NOMO-1 treated with DMSO at 0.1 percent for 48 hours (cell line): ENCODE measurements at regions not wholly inside any gene's neighbourhood (a gene's known extent, or its start where the extent isn't known, plus 50 kb on each side); places are given as distances from the start of the nearest gene placed in this dataset.
"Not testable (repeated sequence)": the region's sequence is repeated elsewhere in the genome, so short reads cannot be mapped to it uniquely, and the experiment has no call there.

ENCODE experiments used
- DNase-seq: peaks from one replicate; lab custom pipeline; 2025; ENCODE audit not compliant: unreplicated experiment; lab: John Stamatoyannopoulos, UW

DNA sequence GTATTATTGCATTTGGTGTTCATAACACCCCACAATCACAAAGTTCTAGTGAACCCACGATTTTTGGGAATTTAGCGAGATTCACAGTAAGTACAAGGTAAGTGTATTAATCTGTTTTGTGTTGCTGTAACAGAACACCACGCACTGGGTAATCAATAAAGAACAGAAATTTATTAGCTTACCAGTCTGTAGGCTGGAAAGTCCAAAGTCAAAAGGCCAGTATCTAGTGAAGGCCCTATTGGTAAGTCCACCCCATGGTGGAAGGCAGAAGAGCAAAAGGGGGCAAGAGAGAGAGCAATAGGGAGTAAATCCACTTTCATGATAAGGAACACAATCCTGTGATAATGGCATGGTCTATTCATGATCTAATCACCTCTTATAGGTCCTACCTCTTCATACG lies 190.3 kb upstream of the KCNMB2 start:
- DNase-seq = no peak

- DNase-seq = not testable (repeated sequence)
These were observed 187.5 kb upstream of the KCNMB2 start for GRCh38 chr3:178348561-178349217.

DNA sequence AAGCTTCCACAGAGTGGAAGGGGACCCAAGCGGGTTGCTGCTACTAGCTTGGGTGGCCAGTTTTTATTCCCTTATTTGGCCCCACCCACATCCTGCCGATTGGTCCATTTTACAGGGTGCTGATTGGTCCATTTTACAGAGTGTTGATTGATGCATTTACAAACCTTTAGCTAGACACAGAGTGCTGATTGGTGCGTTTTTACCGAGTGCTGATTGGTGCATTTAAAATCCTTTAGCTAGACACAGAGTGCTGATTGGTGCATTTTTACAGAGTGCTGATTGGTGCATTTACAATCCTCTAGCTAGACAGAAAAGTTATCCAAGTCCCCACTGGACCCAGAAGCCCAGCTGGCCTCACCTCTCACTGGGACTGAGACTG lies 187.0 kb upstream of the KCNMB2 start:
- DNase-seq = not testable (repeated sequence)

DNA sequence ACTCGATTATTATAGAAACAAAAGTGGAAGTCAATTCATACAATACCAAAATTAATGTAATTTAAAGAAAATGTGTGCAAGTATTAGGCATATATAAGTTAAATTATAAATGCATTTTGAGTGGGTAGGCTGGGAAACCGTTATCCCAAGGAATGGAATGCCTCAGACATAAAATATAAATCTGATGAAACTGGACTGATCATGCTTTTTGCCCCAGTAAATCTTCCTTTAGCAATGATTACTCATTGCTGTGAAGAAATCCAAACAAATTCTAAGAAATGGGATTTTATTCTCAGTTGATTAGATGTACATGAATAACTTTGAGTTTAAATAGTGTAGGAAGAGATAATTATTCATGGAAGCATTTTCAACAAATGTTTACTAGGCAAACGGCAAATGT lies 185.5 kb upstream of the KCNMB2 start:
- no peak for DNase-seq

DNA sequence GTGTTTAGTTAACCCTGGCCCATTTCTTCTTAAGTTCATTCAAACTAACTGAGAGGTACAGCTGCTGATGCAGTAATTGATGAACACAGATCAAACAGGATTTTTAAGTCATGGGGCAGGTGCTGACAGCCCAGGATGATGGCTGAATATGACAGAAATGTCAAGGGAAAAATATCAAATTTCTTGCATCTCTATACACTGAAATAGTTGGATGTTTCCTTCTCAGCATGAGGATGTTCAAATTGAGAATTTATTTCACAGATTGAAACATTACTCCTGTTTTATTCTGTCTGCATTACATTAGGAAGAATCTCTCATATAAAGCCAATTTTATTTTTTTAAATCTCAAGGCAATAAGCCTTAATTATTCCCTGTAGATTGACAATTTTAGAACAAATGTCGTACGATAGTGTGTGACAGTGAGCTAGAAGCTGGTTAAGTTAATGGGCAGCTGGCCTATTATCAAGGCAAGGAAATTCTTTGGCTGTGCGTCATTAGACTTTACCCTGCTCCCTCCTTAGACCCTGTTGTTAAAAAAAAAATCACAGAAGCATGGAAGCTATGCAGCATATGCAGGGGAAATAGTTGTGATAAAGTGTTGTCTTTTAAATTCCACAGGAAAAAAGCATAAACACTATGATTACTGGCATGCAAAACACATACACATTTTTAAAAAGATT lies 183.8 kb upstream of the KCNMB2 start:
- DNase-seq = no peak

DNA sequence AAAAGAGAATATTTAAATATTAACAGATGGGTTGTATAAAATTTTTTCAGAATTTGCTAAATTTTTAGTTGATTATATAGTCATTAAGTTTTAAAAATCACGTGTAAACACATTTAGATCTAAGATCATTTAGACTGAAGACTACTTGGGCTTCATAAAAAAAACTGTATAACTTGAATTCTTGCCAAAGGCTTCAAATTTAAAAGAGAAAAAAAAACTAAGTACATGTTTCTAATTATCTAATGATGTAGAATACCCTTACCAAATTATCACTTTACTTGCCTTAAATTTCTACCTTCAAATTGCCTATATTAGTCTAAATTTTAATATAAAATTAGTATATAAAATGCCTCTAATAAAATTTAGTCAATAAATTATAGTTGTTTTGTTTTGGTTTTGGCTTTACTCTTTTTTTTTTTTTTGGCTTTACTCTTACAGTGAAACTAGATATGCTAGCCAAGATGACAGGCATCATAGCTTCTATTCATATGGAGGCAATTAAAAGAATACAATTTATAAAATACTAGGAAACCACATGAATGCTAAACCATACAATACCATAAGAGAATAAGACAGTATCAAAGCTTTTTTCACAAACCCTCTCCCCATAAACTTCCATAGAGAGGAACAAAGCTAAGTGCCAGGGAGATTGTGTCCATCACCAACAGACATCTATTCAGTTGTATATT lies 183.1 kb upstream of the KCNMB2 start:
- DNase-seq = no peak

- no peak for DNase-seq
These were observed 176.5 kb upstream of the KCNMB2 start for GRCh38 chr3:178359728-178360127.

- not testable (repeated sequence) for DNase-seq
These were observed 173.2 kb upstream of the KCNMB2 start for GRCh38 chr3:178363048-178363447.

GRCh38 chr3:178367817-178368617 lies 168.2 kb upstream of the KCNMB2 start:
- no peak for DNase-seq

GRCh38 chr3:178369006-178369405 lies 167.2 kb upstream of the KCNMB2 start:
- no peak for DNase-seq

- DNase-seq = no peak
These were observed 166.4 kb upstream of the KCNMB2 start for GRCh38 chr3:178369811-178370210.

DNA sequence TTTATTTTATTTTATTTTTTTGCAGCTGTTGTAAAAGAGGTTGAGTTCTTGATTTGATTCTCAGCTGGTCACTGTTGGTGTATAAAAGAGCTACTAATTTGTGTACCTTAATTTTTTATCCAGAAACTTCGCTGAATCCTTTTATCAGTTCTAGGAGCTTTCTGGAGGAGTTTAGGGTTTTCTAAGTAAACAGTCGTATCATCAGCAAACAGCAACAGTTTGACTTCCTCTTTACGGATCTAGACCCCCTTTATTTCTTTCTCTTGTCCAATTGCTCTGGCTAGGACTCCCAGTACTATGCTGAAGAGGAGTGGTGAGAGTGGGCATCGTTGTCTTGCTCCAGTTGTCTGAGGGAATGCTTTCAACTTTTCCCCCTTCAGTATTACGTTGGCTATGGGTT lies 165.8 kb upstream of the KCNMB2 start:
- DNase-seq = no peak

DNA sequence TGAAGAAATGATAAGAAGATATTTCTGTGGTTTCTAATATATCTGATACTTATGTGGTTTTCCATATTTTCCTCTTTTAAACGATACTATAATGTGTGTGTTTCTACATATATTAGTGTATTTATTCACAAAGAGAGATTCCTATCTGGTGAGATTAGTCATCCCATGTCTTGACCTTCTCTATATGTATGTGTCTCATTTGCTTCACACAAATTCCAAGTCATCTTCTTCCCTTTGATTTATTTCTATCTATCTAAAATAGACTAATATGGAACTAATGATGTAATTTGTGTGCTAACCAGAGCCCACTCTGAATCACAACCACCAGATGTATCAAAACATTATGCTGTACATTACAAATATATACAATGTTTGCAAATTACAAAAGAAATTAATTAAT lies 154.7 kb upstream of the KCNMB2 start:
- DNase-seq = no peak

GRCh38 chr3:178381971-178382448 lies 154.2 kb upstream of the KCNMB2 start:
- no peak for DNase-seq

- DNase-seq = no peak
These were observed 153.7 kb upstream of the KCNMB2 start for GRCh38 chr3:178382449-178383061.

GRCh38 chr3:178384321-178385230 lies 151.7 kb upstream of the KCNMB2 start:
- no peak for DNase-seq

DNA sequence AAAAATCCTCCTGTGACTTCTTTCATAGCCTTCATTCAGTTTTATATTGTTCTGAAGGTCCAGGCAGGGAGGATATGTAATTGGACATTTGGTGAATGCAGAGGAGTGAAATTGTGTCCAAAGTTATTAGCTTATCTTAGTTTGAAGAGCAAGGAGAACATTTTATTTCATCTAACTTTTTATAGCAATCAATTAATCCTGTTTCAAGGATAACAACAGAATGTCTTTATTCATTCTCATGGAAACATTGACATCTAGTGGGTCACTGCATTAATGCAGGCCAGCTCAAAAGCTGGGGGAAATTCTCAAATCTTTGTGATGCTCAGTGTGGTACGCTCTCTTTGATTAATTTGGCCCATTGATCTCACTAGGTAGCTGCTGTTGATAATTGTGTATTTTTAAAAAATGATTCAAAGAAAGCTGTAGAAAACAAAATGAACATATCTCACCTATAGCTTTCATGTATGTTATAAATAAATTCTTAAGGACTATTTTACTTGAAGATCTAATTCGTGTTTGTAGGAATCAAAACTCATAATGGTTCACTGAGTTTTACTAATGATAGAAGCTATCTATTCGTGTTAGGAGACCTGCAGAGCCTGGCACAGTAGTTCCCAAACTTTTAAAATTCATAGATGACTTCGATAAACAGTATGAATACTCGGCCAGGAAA lies 150.8 kb upstream of the KCNMB2 start:
- DNase-seq = no peak

- no peak for DNase-seq
These were observed 149.8 kb upstream of the KCNMB2 start for GRCh38 chr3:178386401-178386800.

GRCh38 chr3:178386880-178387279 lies 149.4 kb upstream of the KCNMB2 start:
- no peak for DNase-seq
